H1 (cell line): ENCODE measurements at regions not wholly inside any gene's neighbourhood (a gene's known extent, or its start where the extent isn't known, plus 50 kb on each side); places are given as distances from the start of the nearest gene placed in this dataset.

Experiments used
- CTCF ChIA-PET: fragments of 300-600 bp; sonication (Branson Sonifier 250); formaldehyde crosslinking; loops from one replicate; lab custom pipeline; 2021; ENCODE audit not compliant: partially characterized antibody; lab: Charles Lee
- POLR2A ChIA-PET: fragments of 300-600 bp; sonication (Branson Sonifier 250); formaldehyde crosslinking; loops from one replicate; lab custom pipeline; 2021; ENCODE audit warnings: inconsistent platforms; ENCODE audit not compliant: partially characterized antibody; lab: Charles Lee
- DNase-seq, 2 experiments: peaks; one replicate each; pipeline versions ENCODE4 v3.0.0 to v3.0.0-alpha.2; 2010 to 2022; ENCODE audit warnings: low spot score in 2 of 2, low read depth in 1 of 2, mixed read lengths in 1 of 2
- FAIRE-seq: peaks from 2 replicates; lab custom pipeline; 2011; peaks lifted over from hg19 to GRCh38; lab: Jason Lieb, UNC
- H2AFZ ChIP-seq: 2 replicates; pipeline ENCODE4 v1.8.1; 2012; ENCODE audit warnings: low read length, inconsistent platforms
- H2AK5ac ChIP-seq: 2 replicates; pipeline ENCODE4 v1.6.1; 2013; ENCODE audit warnings: low read depth, low read length
- H2BK120ac ChIP-seq: replicated peaks from 2 replicates; pipeline ENCODE3; 2013; ENCODE audit warnings: low read depth, low read length, inconsistent platforms
- H2BK12ac ChIP-seq: 2 replicates; pipeline ENCODE4 v1.6.1; 2013; ENCODE audit warnings: low read depth, low read length
- H2BK15ac ChIP-seq: 2 replicates; pipeline ENCODE4 v1.6.1; 2013; ENCODE audit warnings: low read length
- H2BK20ac ChIP-seq: 2 replicates; pipeline ENCODE4 v1.6.1; 2013; ENCODE audit warnings: low read length
- H2BK5ac ChIP-seq: 2 replicates; pipeline ENCODE4 v1.6.1; 2013; ENCODE audit warnings: low read depth, low read length
- H3K14ac ChIP-seq: 2 replicates; pipeline ENCODE4 v1.6.1; 2013; ENCODE audit warnings: inconsistent platforms; ENCODE audit not compliant: insufficient read length
- H3K18ac ChIP-seq: 2 replicates; pipeline ENCODE4 v1.6.1; 2013; ENCODE audit warnings: low read length; ENCODE audit errors: extremely low read depth
- H3K23ac ChIP-seq: 2 replicates; pipeline ENCODE4 v1.6.1; 2013; ENCODE audit warnings: inconsistent platforms; ENCODE audit not compliant: insufficient read length
- H3K23me2 ChIP-seq: 2 replicates; pipeline ENCODE4 v1.6.1; 2013; ENCODE audit warnings: low read depth, low read length
- H3K27ac ChIP-seq: 2 replicates; pipeline ENCODE4 v1.6.1; 2011; ENCODE audit warnings: low read depth, low read length, inconsistent platforms
- H3K27me3 ChIP-seq, 4 experiments: replicated peaks in 1 of 4; 1 replicate in 1 of 4; 2 replicates in 3 of 4; pipeline versions ENCODE4 v1.6.1 to v1.8.1; 2011 to 2013; ENCODE audit warnings: low read length in 3 of 4, mild to moderate bottlenecking in 3 of 4, inconsistent platforms in 2 of 4, mixed read lengths in 2 of 4, moderate library complexity in 1 of 4; ENCODE audit not compliant: control insufficient read depth in 3 of 4, insufficient read depth in 3 of 4; ENCODE audit errors: extremely low read depth in 1 of 4
- H3K36me3 ChIP-seq, 4 experiments: 2 replicates each; pipeline versions ENCODE4 v1.6.1 to v1.8.1; 2011 to 2013; ENCODE audit warnings: mild to moderate bottlenecking in 4 of 4, low read length in 3 of 4, moderate library complexity in 2 of 4, control low read depth in 1 of 4, inconsistent platforms in 1 of 4; ENCODE audit not compliant: insufficient read depth in 4 of 4, control insufficient read depth in 2 of 4
- H3K4ac ChIP-seq: replicated peaks from 2 replicates; pipeline ENCODE3; 2013; ENCODE audit warnings: low read length, low read depth, mixed read lengths, inconsistent platforms; ENCODE audit not compliant: insufficient read length
- H3K4me1 ChIP-seq, 4 experiments: replicated peaks in 1 of 4; 1 replicate in 1 of 4; 2 replicates in 3 of 4; pipeline versions ENCODE4 v1.6.1 to v1.8.1; 2011 to 2013; ENCODE audit warnings: low read length in 3 of 4, inconsistent platforms in 2 of 4, mixed read lengths in 1 of 4; ENCODE audit not compliant: insufficient read depth in 4 of 4, control insufficient read depth in 3 of 4
- H3K4me2 ChIP-seq, 2 experiments: 2 replicates each; pipeline versions ENCODE4 v1.6.1 to v1.8.1; 2011 to 2013; ENCODE audit warnings: low read depth in 2 of 2, low read length in 2 of 2, control low read depth in 1 of 2, inconsistent platforms in 1 of 2, mild to moderate bottlenecking in 1 of 2; ENCODE audit not compliant: insufficient read depth in 1 of 2
- H3K4me3 ChIP-seq, 4 experiments: fragments of 200-600, 300-600 bp in 1 of 4; sonication (generic), shearing (Covaris generic), sonication (Bioruptor Twin) in 1 of 4; 2 replicates each; pipeline versions ENCODE4 v1.5.1 to v1.8.1; 2011 to 2016; ENCODE audit warnings: low read length in 4 of 4, low read depth in 3 of 4, control low read depth in 2 of 4, inconsistent platforms in 2 of 4, mild to moderate bottlenecking in 2 of 4, mixed read lengths in 1 of 4, moderate library complexity in 1 of 4; ENCODE audit not compliant: insufficient read depth in 2 of 4; ENCODE audit errors: extremely low read depth in 1 of 4
- H3K56ac ChIP-seq: replicated peaks from 2 replicates; pipeline ENCODE3; 2013; ENCODE audit warnings: low read depth, mild to moderate bottlenecking, mixed read lengths, low read length, inconsistent platforms; ENCODE audit not compliant: insufficient read length
- H3K79me1 ChIP-seq: 2 replicates; pipeline ENCODE4 v1.6.1; 2013; ENCODE audit warnings: low read depth, low read length, control low read depth
- H3K79me2 ChIP-seq, 2 experiments: 2 replicates each; pipeline versions ENCODE4 v1.6.1 to v1.8.1; 2012 to 2013; ENCODE audit warnings: low read length in 2 of 2, mild to moderate bottlenecking in 2 of 2, inconsistent platforms in 1 of 2; ENCODE audit not compliant: insufficient read depth in 2 of 2, control insufficient read depth in 1 of 2
- H3K9ac ChIP-seq, 4 experiments: replicated peaks in 1 of 4; 1 replicate in 1 of 4; 2 replicates in 3 of 4; pipeline versions ENCODE4 v1.6.1 to v1.8.1; 2011 to 2013; ENCODE audit warnings: low read depth in 3 of 4, low read length in 3 of 4, control low read depth in 2 of 4, mild to moderate bottlenecking in 2 of 4, moderate library complexity in 2 of 4, inconsistent platforms in 1 of 4; ENCODE audit errors: extremely low read depth in 1 of 4
- H3K9me3 ChIP-seq, 2 experiments: 2 replicates each; pipeline versions ENCODE4 v1.6.1 to v1.8.1; 2012 to 2013; ENCODE audit warnings: mild to moderate bottlenecking in 2 of 2, moderate library complexity in 2 of 2, control low read depth in 1 of 2, inconsistent platforms in 1 of 2, low read depth in 1 of 2, low read length in 1 of 2, mixed read lengths in 1 of 2; ENCODE audit not compliant: insufficient read depth in 2 of 2
- H4K20me1 ChIP-seq, 2 experiments: replicated peaks in 1 of 2; 2 replicates each; pipeline versions ENCODE3 to v1.8.1; 2011 to 2013; ENCODE audit warnings: inconsistent platforms in 2 of 2, low read length in 2 of 2, mild to moderate bottlenecking in 1 of 2; ENCODE audit not compliant: insufficient read depth in 2 of 2, control insufficient read depth in 1 of 2
- H4K5ac ChIP-seq: 2 replicates; pipeline ENCODE4 v1.6.1; 2013; ENCODE audit warnings: low read length, low read depth, mixed read lengths, inconsistent platforms; ENCODE audit not compliant: insufficient read length
- H4K8ac ChIP-seq: 2 replicates; pipeline ENCODE4 v1.8.0; 2013; ENCODE audit warnings: mild to moderate bottlenecking, moderate library complexity, low read length, inconsistent platforms; ENCODE audit not compliant: insufficient read depth; ENCODE audit errors: extremely low read depth
- H4K91ac ChIP-seq: replicated peaks from 2 replicates; pipeline ENCODE3; 2013; ENCODE audit warnings: low read length, mixed read lengths, inconsistent platforms; ENCODE audit not compliant: insufficient read length
- BCL11A ChIP-seq, 2 experiments: IDR thresholded peaks; one replicate each; pipeline ENCODE4 v1.6.1; 2011; ENCODE audit warnings: low read depth in 2 of 2, low read length in 2 of 2, mild to moderate bottlenecking in 2 of 2
- CBX5 ChIP-seq: fragments of 300-800, 300-1000 bp; sonication (generic); IDR thresholded peaks from 2 replicates; pipeline ENCODE4 v1.7.1; 2016; ENCODE audit warnings: antibody characterized with exemption, low read length, low read depth
- CBX8 ChIP-seq: fragments of 300-800, 300-1000 bp; sonication (generic); IDR thresholded peaks from 2 replicates; pipeline ENCODE4 v1.7.1; 2016; ENCODE audit warnings: low read depth, low read length, borderline replicate concordance
- FOSL1 ChIP-seq: IDR thresholded peaks from 2 replicates; pipeline ENCODE4 v1.6.1; 2011; ENCODE audit warnings: mild to moderate bottlenecking, low read depth, low read length, moderate library complexity; ENCODE audit not compliant: insufficient read depth
- KDM4A ChIP-seq: IDR thresholded peaks from one replicate; pipeline ENCODE4 v1.7.1; 2012; ENCODE audit warnings: low read depth, mild to moderate bottlenecking, moderate library complexity, low read length, inconsistent platforms; ENCODE audit not compliant: severe bottlenecking
- POLR2A ChIP-seq, 2 experiments: IDR thresholded peaks; 1 replicate in 1 of 2; 2 replicates in 1 of 2; pipeline ENCODE4 v1.6.1; 2011; ENCODE audit warnings: low read depth in 2 of 2, low read length in 2 of 2, mild to moderate bottlenecking in 2 of 2; ENCODE audit errors: control extremely low read depth in 1 of 2
- POLR2AphosphoS5 ChIP-seq: IDR thresholded peaks from 2 replicates; pipeline ENCODE4 v1.6.1; 2011; ENCODE audit warnings: low read depth, low read length
- RXRA ChIP-seq: IDR thresholded peaks from 2 replicates; pipeline ENCODE4 v1.6.1; 2011; ENCODE audit warnings: low read depth, mild to moderate bottlenecking, low read length, moderate library complexity; ENCODE audit not compliant: insufficient read depth
- SP4 ChIP-seq: IDR thresholded peaks from 2 replicates; pipeline ENCODE4 v1.6.1; 2012; ENCODE audit warnings: low read length, inconsistent platforms
- SUZ12 ChIP-seq: fragments of 200-600 bp; sonication (generic); IDR thresholded peaks from 2 replicates; pipeline ENCODE4 v1.6.1; 2012; ENCODE audit warnings: mild to moderate bottlenecking, inconsistent platforms, low read length, moderate library complexity, mixed read lengths
- TBP ChIP-seq: IDR thresholded peaks from 2 replicates; pipeline ENCODE4 v1.6.1; 2011; ENCODE audit warnings: low read depth, low read length, improper control_type of control experiment
- WGBS, 2 experiments: shearing (Covaris generic) in 1 of 2; methylation state at CpG; one replicate each; pipeline versions ENCODE4 v1.1.6 to v1.1.7; 2013 to 2015; ENCODE audit warnings: low lambda C conversion rate in 2 of 2, mixed read lengths in 2 of 2, inconsistent platforms in 1 of 2, low coverage in 1 of 2, missing lambda C conversion rate in 1 of 2; ENCODE audit not compliant: insufficient replicate concordance in 2 of 2, insufficient coverage in 1 of 2, insufficient read length in 1 of 2; ENCODE audit errors: extremely low coverage in 1 of 2, missing lambda C conversion rate in 1 of 2; 5-methylcytosine and 5-hydroxymethylcytosine counted together
- TF ChIP-seq, protein P1 (sequence below): IDR thresholded peaks from 2 replicates; pipeline ENCODE4 v1.6.1; 2012; ENCODE audit warnings: low read length, inconsistent platforms

DNA sequence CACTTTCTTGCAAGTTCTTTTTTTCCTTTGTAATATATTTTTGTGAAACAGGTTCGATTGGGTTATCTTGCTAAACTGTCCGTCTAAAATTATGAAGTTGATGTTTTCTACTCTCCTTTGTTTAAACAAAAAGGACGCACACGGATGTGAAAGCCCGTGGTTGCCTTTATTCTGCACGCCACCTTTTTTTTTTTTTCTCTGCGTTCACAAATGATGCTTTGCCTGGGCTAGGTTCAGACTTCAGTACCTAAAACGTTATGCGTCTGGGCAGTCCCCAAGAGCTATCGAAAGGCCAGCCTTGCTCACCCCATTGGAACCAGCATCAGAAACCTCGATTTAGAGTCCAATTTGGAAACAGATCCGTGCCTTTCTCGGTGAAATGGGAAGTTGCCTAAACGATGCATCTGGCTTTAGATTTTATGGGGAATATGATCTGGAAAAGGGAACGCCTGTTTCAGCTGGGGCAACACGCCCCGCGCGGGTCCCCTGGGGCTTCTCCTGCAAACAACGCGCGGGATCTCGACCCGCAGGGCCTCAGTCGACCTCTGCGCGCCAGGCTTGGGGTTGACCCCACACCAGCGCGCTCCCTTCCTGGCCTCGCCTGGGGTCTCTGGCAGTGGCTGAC is 113.9 kb downstream of the KCNRG start:
- no peak overlapping the region for H3K4ac ChIP-seq
- peak overlapping the region; percentile 88 to 98 for H3K4me2 ChIP-seq
- no peaks in the 10 kb centered on the region for H3K9me3 ChIP-seq
- H3K79me2 ChIP-seq: no peaks in the 10 kb centered on the region
- no peak overlapping the region for H2BK12ac ChIP-seq
- no peak overlapping the region for H2AFZ ChIP-seq
- H3K23me2 ChIP-seq: peaks cover 30% of the 10 kb centered on the region; the same call in 1 of the 2 replicates
- H3K9ac ChIP-seq: no peak overlapping the region
- WGBS, 2 experiments: 2% methylated on average over 30 of the region's 30 CpGs; no CpG with 5 or more reads in 1 of the 2 experiments
- no peak overlapping the region for H2BK5ac ChIP-seq
- no peak overlapping the region for H2BK20ac ChIP-seq
- no peak overlapping the region for H3K27ac ChIP-seq
- no peak overlapping the region for H3K14ac ChIP-seq
- no peak overlapping the region for H2BK120ac ChIP-seq
- H3K36me3 ChIP-seq: no peaks in the 10 kb centered on the region; a peak in 1 of 8 replicates
- no peak overlapping the region for H3K23ac ChIP-seq
- H3K79me1 ChIP-seq: no peaks in the 10 kb centered on the region
- peak overlapping the region; percentile 34 to 85 (median 40); a peak in 7 of 8 replicates for H3K4me3 ChIP-seq
- ChIA-PET POLR2A (interaction anchor here (3.5 kb wide), 1 partner anchor 132 kb away, joined by 11 read pairs; the partner anchor contains the start of gene TRIM13), CTCF (interaction anchor here (0.6 to 2.2 kb wide), 3 partner anchors 9 to 783 kb away, joined by 3 to 6 read pairs (median 4); no protein-coding TSS in a partner anchor)
- H4K5ac ChIP-seq: no peak overlapping the region
- H4K20me1 ChIP-seq: peaks cover 5 to 11% of the 10 kb centered on the region in 2 experiments
- peak overlapping the region; percentile 60; the same call in 1 of the 2 replicates for H3K18ac ChIP-seq
- H3K27me3 ChIP-seq: peaks cover 65 to 87% (median 81%) of the 10 kb centered on the region in 4 experiments
- H4K91ac ChIP-seq: no peak overlapping the region
- DNase-seq (no peak), FAIRE-seq (no peak)
- 0 out of 2 replicates have a peak overlapping the region, but pooled peaks have one; percentile 88 for H2BK15ac ChIP-seq
- H3K4me1 ChIP-seq: peaks cover 8 to 45% (median 26%) of the 10 kb centered on the region in 4 experiments
- no peak overlapping the region for H2AK5ac ChIP-seq
- H3K56ac ChIP-seq: no peak overlapping the region
- H4K8ac ChIP-seq: no peak overlapping the region
- TF ChIP-seq CBX5 (no peak), TBP (no peak), SUZ12 (peak; percentile 2; the same call in 1 of the 2 replicates), FOSL1 (no peak), POLR2AphosphoS5 (no peak), KDM4A (no peak), POLR2A (IDR thresholded peaks at IDR 0.05; ENCODE audit: control extremely low read depth in 1 of 2, low read depth in 2 of 2, low read length in 2 of 2) (no peak), BCL11A (IDR thresholded peaks at IDR 0.05; ENCODE audit: low read depth in 2 of 2, low read length in 2 of 2) (no peak), RXRA (no peak), CBX8 (peak; percentile 77), SP4 (no peak)
- TF ChIP-seq, protein P1, sequence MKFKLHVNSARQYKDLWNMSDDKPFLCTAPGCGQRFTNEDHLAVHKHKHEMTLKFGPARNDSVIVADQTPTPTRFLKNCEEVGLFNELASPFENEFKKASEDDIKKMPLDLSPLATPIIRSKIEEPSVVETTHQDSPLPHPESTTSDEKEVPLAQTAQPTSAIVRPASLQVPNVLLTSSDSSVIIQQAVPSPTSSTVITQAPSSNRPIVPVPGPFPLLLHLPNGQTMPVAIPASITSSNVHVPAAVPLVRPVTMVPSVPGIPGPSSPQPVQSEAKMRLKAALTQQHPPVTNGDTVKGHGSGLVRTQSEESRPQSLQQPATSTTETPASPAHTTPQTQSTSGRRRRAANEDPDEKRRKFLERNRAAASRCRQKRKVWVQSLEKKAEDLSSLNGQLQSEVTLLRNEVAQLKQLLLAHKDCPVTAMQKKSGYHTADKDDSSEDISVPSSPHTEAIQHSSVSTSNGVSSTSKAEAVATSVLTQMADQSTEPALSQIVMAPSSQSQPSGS: no peak
